ENCODE measurements at regions not wholly inside any gene's neighbourhood (a gene's known extent, or its start where the extent isn't known, plus 50 kb on each side); places are given as distances from the start of the nearest gene placed in this dataset.

DNA sequence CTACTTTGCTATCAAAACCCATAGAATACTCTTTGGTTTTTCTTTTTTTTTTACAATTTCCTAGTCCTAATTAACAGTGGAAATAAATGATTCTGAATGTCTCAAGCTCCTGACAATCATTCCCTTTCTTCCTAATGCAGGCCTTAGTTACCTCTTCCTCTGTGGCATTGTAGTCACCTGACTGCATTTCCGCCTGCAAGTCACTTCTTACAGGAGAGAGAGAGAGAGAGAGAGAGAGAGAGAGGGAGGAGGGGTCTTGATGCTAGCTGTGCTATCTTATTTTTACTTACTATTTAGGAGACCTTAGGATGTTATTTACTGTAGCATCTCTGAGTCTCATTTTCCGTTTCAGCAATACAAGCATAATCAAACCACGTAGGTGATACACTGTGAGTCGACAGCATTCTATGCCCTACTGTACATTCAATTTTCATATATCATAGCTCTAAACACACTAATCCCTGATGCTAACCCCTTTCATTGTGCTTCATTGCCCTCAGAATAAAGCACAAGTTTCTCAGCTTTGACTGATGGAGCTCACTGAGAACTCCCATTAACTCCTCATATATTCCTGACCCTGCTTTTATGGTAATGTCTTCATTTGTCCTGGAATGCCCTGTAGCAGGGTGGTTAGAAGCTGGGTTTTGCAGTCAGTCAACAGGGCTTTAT is 1237.3 kb downstream of the XPNPEP1 start:
- Histone ChIP-seq H3K36me3 (ENCODE audit: control insufficient read depth, insufficient read depth, low read length) (no peaks in the 10 kb centered on the region), H3K4me1 (ENCODE audit: control insufficient read depth, insufficient read depth, low read length) (peaks cover 3% of the 10 kb centered on the region), H3K9me3 (ENCODE audit: control insufficient read depth, insufficient read depth, low read length) (no peaks in the 10 kb centered on the region), H3K9ac (ENCODE audit: low read depth, low read length) (no peak overlapping the region), H3K4me3 (ENCODE audit: low read depth, low read length) (no peak overlapping the region), H3K27me3 (ENCODE audit: control insufficient read depth, insufficient read depth, low read length) (no peaks in the 10 kb centered on the region)

- Histone ChIP-seq H3K4me3 (ENCODE audit: low read depth, low read length) (no peak overlapping the region), H3K27me3 (ENCODE audit: control insufficient read depth, insufficient read depth, low read length) (no peaks in the 10 kb centered on the region), H3K9me3 (ENCODE audit: control insufficient read depth, insufficient read depth, low read length) (no peaks in the 10 kb centered on the region), H3K4me1 (ENCODE audit: control insufficient read depth, insufficient read depth, low read length) (peaks cover 3% of the 10 kb centered on the region), H3K9ac (ENCODE audit: low read depth, low read length) (no peak overlapping the region), H3K36me3 (ENCODE audit: control insufficient read depth, insufficient read depth, low read length) (no peaks in the 10 kb centered on the region)
Observed at GRCh38 chr10:108684431-108684830, 1238.9 kb downstream of the XPNPEP1 start.

DNA sequence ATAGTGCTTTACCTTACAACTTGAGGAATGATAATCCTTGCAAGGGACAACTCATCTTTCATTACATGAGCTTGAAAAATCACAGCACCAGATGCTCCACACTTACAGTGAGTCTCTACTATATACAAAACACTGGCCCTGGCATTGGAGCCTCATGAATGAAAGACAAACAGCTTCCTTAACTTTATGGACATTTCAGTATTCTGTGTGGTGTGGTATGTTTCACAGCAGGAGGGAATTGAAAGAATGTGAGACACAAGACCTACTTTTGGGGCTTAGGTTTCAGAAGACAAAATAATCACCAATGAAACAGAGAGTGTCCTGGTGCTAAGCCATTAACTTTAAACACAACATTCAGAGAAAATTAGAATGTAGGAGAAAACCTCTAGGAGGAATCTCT is 1249.6 kb downstream of the XPNPEP1 start:
- Histone ChIP-seq H3K4me1 (ENCODE audit: control insufficient read depth, insufficient read depth, low read length) (no peaks in the 10 kb centered on the region), H3K9me3 (ENCODE audit: control insufficient read depth, insufficient read depth, low read length) (no peaks in the 10 kb centered on the region), H3K9ac (ENCODE audit: low read depth, low read length) (no peak overlapping the region), H3K4me3 (ENCODE audit: low read depth, low read length) (no peak overlapping the region), H3K36me3 (ENCODE audit: control insufficient read depth, insufficient read depth, low read length) (no peaks in the 10 kb centered on the region), H3K27me3 (ENCODE audit: control insufficient read depth, insufficient read depth, low read length) (no peaks in the 10 kb centered on the region)

DNA sequence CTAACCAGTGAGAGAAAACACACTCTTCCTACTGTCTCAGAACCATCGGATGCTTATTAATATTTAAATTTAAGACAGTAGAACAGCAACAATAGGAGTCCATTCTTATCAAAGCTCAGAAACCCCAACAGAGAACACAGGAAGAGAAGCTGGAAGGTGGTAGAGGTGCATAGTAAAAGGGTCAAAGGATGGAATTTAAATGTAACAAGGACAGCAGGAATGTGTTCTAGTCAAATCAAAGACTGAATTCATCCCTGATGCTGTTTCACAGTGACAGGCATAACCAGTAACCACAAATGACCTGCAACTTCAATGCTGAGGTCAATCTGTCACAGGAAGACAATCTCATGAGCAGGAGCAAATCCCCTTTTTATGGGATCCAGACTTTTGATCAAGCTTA is 1259.7 kb downstream of the XPNPEP1 start:
- no peaks in the 10 kb centered on the region for H3K9me3 ChIP-seq (ENCODE audit: control insufficient read depth, insufficient read depth, low read length)
- no peak overlapping the region for H3K4me3 ChIP-seq (ENCODE audit: low read depth, low read length)
- H3K4me1 ChIP-seq (ENCODE audit: control insufficient read depth, insufficient read depth, low read length): peaks cover 3% of the 10 kb centered on the region

GRCh38 chr10:108662975-108663374 is 1260.3 kb downstream of the XPNPEP1 start:
- H3K9ac ChIP-seq (ENCODE audit: low read depth, low read length): no peak overlapping the region
- H3K4me3 ChIP-seq (ENCODE audit: low read depth, low read length): no peak overlapping the region

More for the DNA sequence above, 1259.7 kb downstream of the XPNPEP1 start:
- no peaks in the 10 kb centered on the region for H3K36me3 ChIP-seq (ENCODE audit: control insufficient read depth, insufficient read depth, low read length)
- H3K27me3 ChIP-seq (ENCODE audit: control insufficient read depth, insufficient read depth, low read length): no peaks in the 10 kb centered on the region
- no peak overlapping the region for H3K9ac ChIP-seq (ENCODE audit: low read depth, low read length)

DNA sequence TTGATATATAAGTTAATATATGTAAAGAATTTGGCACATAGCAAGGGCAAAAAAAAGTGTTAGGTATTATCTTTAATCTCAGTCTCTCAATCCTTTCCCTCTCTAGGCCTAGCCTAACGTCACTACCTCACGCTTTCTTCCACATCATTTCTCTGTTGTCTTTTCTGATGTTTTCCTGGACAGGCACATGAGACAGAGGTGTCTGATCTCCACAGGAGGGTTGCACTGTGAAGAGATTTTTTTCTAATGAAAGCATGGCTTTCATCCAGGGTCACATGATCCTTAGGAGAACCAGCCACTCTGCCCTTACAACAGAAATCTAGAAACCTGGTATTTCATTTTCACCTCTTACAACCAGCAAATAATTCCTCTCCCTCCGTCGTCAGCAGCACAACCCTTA is 1268.3 kb downstream of the XPNPEP1 start:
- no peaks in the 10 kb centered on the region for H3K36me3 ChIP-seq (ENCODE audit: control insufficient read depth, insufficient read depth, low read length)
- H3K4me1 ChIP-seq (ENCODE audit: control insufficient read depth, insufficient read depth, low read length): no peaks in the 10 kb centered on the region
- no peaks in the 10 kb centered on the region for H3K9me3 ChIP-seq (ENCODE audit: control insufficient read depth, insufficient read depth, low read length)
- H3K27me3 ChIP-seq (ENCODE audit: control insufficient read depth, insufficient read depth, low read length): no peaks in the 10 kb centered on the region
- no peak overlapping the region for H3K4me3 ChIP-seq (ENCODE audit: low read depth, low read length)
- H3K9ac ChIP-seq (ENCODE audit: low read depth, low read length): no peak overlapping the region

More at GRCh38 chr10:108662975-108663374, 1260.3 kb downstream of the XPNPEP1 start:
- Histone ChIP-seq H3K36me3 (ENCODE audit: control insufficient read depth, insufficient read depth, low read length) (no peaks in the 10 kb centered on the region), H3K4me1 (ENCODE audit: control insufficient read depth, insufficient read depth, low read length) (peaks cover 3% of the 10 kb centered on the region), H3K9me3 (ENCODE audit: control insufficient read depth, insufficient read depth, low read length) (no peaks in the 10 kb centered on the region), H3K27me3 (ENCODE audit: control insufficient read depth, insufficient read depth, low read length) (no peaks in the 10 kb centered on the region)

- no peaks in the 10 kb centered on the region for H3K9me3 ChIP-seq (ENCODE audit: control insufficient read depth, insufficient read depth, low read length)
- H3K36me3 ChIP-seq (ENCODE audit: control insufficient read depth, insufficient read depth, low read length): no peaks in the 10 kb centered on the region
- H3K9ac ChIP-seq (ENCODE audit: low read depth, low read length): no peak overlapping the region
- no peaks in the 10 kb centered on the region for H3K4me1 ChIP-seq (ENCODE audit: control insufficient read depth, insufficient read depth, low read length)
- H3K4me3 ChIP-seq (ENCODE audit: low read depth, low read length): no peak overlapping the region
- H3K27me3 ChIP-seq (ENCODE audit: control insufficient read depth, insufficient read depth, low read length): no peaks in the 10 kb centered on the region
Observed at GRCh38 chr10:108653531-108653930, 1269.8 kb downstream of the XPNPEP1 start.

GRCh38 chr10:108639010-108639409 is 1284.3 kb downstream of the XPNPEP1 start:
- Histone ChIP-seq H3K4me3 (ENCODE audit: low read depth, low read length) (no peak overlapping the region), H3K36me3 (ENCODE audit: control insufficient read depth, insufficient read depth, low read length) (no peaks in the 10 kb centered on the region), H3K9ac (ENCODE audit: low read depth, low read length) (no peak overlapping the region), H3K4me1 (ENCODE audit: control insufficient read depth, insufficient read depth, low read length) (no peaks in the 10 kb centered on the region), H3K27me3 (ENCODE audit: control insufficient read depth, insufficient read depth, low read length) (no peaks in the 10 kb centered on the region), H3K9me3 (ENCODE audit: control insufficient read depth, insufficient read depth, low read length) (no peaks in the 10 kb centered on the region)

DNA sequence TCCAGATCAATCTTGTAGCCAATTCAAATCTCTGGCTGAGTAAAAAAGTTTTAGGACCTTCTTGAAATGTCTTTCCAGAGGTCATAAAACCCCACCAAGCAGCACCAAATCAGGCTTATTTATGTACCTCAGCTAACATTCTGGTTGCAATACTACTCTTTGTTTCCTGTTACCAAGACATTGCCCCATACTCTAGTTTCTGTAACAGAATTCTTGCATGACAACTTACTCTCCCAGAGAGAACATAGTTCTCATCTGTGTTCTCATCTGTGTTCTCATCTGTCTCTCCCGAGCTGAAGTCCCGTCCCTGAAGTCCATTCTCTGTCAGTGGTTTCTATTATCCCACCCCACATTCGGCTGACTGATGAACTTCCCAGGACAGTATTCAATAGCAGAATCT is 1285.1 kb downstream of the XPNPEP1 start:
- Histone ChIP-seq H3K36me3 (ENCODE audit: control insufficient read depth, insufficient read depth, low read length) (no peaks in the 10 kb centered on the region), H3K4me1 (ENCODE audit: control insufficient read depth, insufficient read depth, low read length) (no peaks in the 10 kb centered on the region), H3K4me3 (ENCODE audit: low read depth, low read length) (no peak overlapping the region), H3K27me3 (ENCODE audit: control insufficient read depth, insufficient read depth, low read length) (no peaks in the 10 kb centered on the region), H3K9me3 (ENCODE audit: control insufficient read depth, insufficient read depth, low read length) (no peaks in the 10 kb centered on the region), H3K9ac (ENCODE audit: low read depth, low read length) (no peak overlapping the region)

DNA sequence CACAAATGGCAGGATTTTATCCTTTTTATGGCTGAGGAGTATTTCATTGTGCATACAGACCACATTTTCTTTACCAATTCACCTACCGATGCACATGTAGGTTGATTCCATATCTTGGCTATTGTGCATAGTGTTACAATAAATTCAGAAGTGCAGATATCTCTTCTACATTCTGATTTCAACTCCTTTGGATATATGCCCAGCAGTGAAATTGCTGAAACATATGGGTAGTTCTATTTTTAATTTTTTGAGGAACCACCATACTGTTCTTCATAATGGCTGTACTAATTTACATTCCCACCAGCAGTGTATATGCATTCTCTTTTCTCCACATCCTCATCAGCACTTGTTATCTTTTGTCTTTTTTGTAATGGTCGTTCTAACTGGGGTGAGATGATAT is 1290.3 kb downstream of the XPNPEP1 start:
- no peaks in the 10 kb centered on the region for H3K36me3 ChIP-seq (ENCODE audit: control insufficient read depth, insufficient read depth, low read length)
- H3K4me3 ChIP-seq (ENCODE audit: low read depth, low read length): no peak overlapping the region
- no peaks in the 10 kb centered on the region for H3K4me1 ChIP-seq (ENCODE audit: control insufficient read depth, insufficient read depth, low read length)
- no peak overlapping the region for H3K9ac ChIP-seq (ENCODE audit: low read depth, low read length)
- H3K9me3 ChIP-seq (ENCODE audit: control insufficient read depth, insufficient read depth, low read length): no peaks in the 10 kb centered on the region
- no peaks in the 10 kb centered on the region for H3K27me3 ChIP-seq (ENCODE audit: control insufficient read depth, insufficient read depth, low read length)

- Histone ChIP-seq H3K9me3 (ENCODE audit: control insufficient read depth, insufficient read depth, low read length) (no peaks in the 10 kb centered on the region), H3K9ac (ENCODE audit: low read depth, low read length) (no peak overlapping the region), H3K27me3 (ENCODE audit: control insufficient read depth, insufficient read depth, low read length) (no peaks in the 10 kb centered on the region), H3K36me3 (ENCODE audit: control insufficient read depth, insufficient read depth, low read length) (no peaks in the 10 kb centered on the region), H3K4me1 (ENCODE audit: control insufficient read depth, insufficient read depth, low read length) (no peaks in the 10 kb centered on the region), H3K4me3 (ENCODE audit: low read depth, low read length) (no peak overlapping the region)
Observed at GRCh38 chr10:108632144-108632543, 1291.2 kb downstream of the XPNPEP1 start.

DNA sequence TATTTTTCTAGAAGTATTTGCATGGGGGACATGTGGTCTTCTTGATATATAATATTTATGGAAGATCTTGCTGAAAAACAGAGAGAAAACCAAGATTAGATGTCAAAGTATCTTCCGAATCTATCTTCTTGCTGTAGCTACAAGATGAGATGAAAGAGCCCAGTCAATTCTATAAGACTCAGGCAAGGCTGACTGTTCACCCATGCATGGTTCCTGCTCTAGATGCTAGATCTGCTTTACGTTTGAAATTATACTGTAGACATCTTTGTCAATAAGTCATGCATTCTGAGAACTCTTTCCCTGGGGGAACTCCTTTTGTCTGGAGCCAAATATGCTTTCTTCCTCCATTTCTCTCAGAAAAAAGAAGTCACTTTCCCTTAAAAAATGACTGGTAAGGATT is 1292.0 kb downstream of the XPNPEP1 start:
- no peak overlapping the region for H3K4me3 ChIP-seq (ENCODE audit: low read depth, low read length)
- H3K9me3 ChIP-seq (ENCODE audit: control insufficient read depth, insufficient read depth, low read length): no peaks in the 10 kb centered on the region
- no peaks in the 10 kb centered on the region for H3K27me3 ChIP-seq (ENCODE audit: control insufficient read depth, insufficient read depth, low read length)
- H3K36me3 ChIP-seq (ENCODE audit: control insufficient read depth, insufficient read depth, low read length): no peaks in the 10 kb centered on the region
- no peak overlapping the region for H3K9ac ChIP-seq (ENCODE audit: low read depth, low read length)
- no peaks in the 10 kb centered on the region for H3K4me1 ChIP-seq (ENCODE audit: control insufficient read depth, insufficient read depth, low read length)

Data from iPS-15b (cell line).